NCI-H748 (cell line): ENCODE measurements at regions not wholly inside any gene's neighbourhood (a gene's known extent, or its start where the extent isn't known, plus 50 kb on each side); places are given as distances from the start of the nearest gene placed in this dataset.

Source experiments
- DNase-seq: peaks from one replicate; lab custom pipeline; 2025; ENCODE audit not compliant: unreplicated experiment; lab: John Stamatoyannopoulos, UW

GRCh38 chr2:145609951-145610350 lies 1090.0 kb upstream of the ZEB2 start:
- DNase-seq, result peak; percentile 60

GRCh38 chr2:145601361-145601925 lies 1081.5 kb upstream of the ZEB2 start:
- no peak for DNase-seq

- no peak for DNase-seq
Measured at GRCh38 chr2:145600811-145601210, 1080.9 kb upstream of the ZEB2 start.

- DNase-seq, result no peak
Measured at GRCh38 chr2:145599756-145600155, 1079.8 kb upstream of the ZEB2 start.

- no peak for DNase-seq
Measured at GRCh38 chr2:145598434-145598833, 1078.5 kb upstream of the ZEB2 start.

- no peak for DNase-seq
Measured at GRCh38 chr2:145597809-145598208, 1077.9 kb upstream of the ZEB2 start.

GRCh38 chr2:145597006-145597405 lies 1077.1 kb upstream of the ZEB2 start:
- DNase-seq, result no peak

GRCh38 chr2:145596416-145596815 lies 1076.5 kb upstream of the ZEB2 start:
- DNase-seq, result no peak

- no peak for DNase-seq
Measured at GRCh38 chr2:145595296-145595695, 1075.4 kb upstream of the ZEB2 start.

GRCh38 chr2:145593991-145594614 lies 1074.2 kb upstream of the ZEB2 start:
- DNase-seq, result no peak

- DNase-seq, result no peak
Measured at GRCh38 chr2:145593280-145593679, 1073.4 kb upstream of the ZEB2 start.

- no peak for DNase-seq
Measured at GRCh38 chr2:145592361-145592760, 1072.4 kb upstream of the ZEB2 start.

- DNase-seq, result no peak
Measured at GRCh38 chr2:145591109-145591809, 1071.3 kb upstream of the ZEB2 start.

- DNase-seq, result peak; percentile 17
Measured at GRCh38 chr2:145587922-145588321, 1068.0 kb upstream of the ZEB2 start.

GRCh38 chr2:145584353-145584752 lies 1064.4 kb upstream of the ZEB2 start:
- DNase-seq, result no peak

- no peak for DNase-seq
Measured at GRCh38 chr2:145573608-145574007, 1053.7 kb upstream of the ZEB2 start.

- no peak for DNase-seq
Measured at GRCh38 chr2:145572238-145572637, 1052.3 kb upstream of the ZEB2 start.

- no peak for DNase-seq
Measured at GRCh38 chr2:145569108-145569507, 1049.2 kb upstream of the ZEB2 start.

- peak; percentile 44 for DNase-seq
Measured at GRCh38 chr2:145563741-145564615, 1044.1 kb upstream of the ZEB2 start.

GRCh38 chr2:145561152-145561551 lies 1041.2 kb upstream of the ZEB2 start:
- no peak for DNase-seq

- no peak for DNase-seq
Measured at GRCh38 chr2:145558617-145559350, 1038.9 kb upstream of the ZEB2 start.
